ENCODE measurements at regions not wholly inside any gene's neighbourhood (a gene's known extent, or its start where the extent isn't known, plus 50 kb on each side); places are given as distances from the start of the nearest gene placed in this dataset.

GRCh38 chr7:92926697-92927044 is 90.3 kb upstream of the CDK6 start:
- TF ChIP-seq SUZ12 (IDR thresholded peaks at IDR 0.05; ENCODE audit: low read length) (no peak), CTCF (IDR thresholded peaks at IDR 0.05; ENCODE audit: control extremely low read depth in 1 of 3, insufficient read depth in 1 of 3, low read depth in 1 of 3, low read length in 3 of 3) (no peak), JUN (IDR thresholded peaks at IDR 0.05; ENCODE audit: low read depth, low read length) (no peak), SP2 (IDR thresholded peaks at IDR 0.05; ENCODE audit: low read length) (no peak), POLR2A (IDR thresholded peaks at IDR 0.05; ENCODE audit: control extremely low read depth in 1 of 2, low read depth in 2 of 2, low read length in 2 of 2) (no peak), POU5F1 (IDR thresholded peaks at IDR 0.05; ENCODE audit: low read depth, low read length) (no peak), JUND (IDR thresholded peaks at IDR 0.05; ENCODE audit: low read length) (no peak), TBP (IDR thresholded peaks at IDR 0.05; ENCODE audit: low read depth, low read length) (no peak), ATF2 (IDR thresholded peaks at IDR 0.05; ENCODE audit: low read length) (no peak), NANOG (IDR thresholded peaks at IDR 0.05; ENCODE audit: insufficient read depth, low read depth, low read length, poor library complexity, severe bottlenecking) (no peak), CTBP2 (IDR thresholded peaks at IDR 0.05; ENCODE audit: borderline replicate concordance, insufficient read depth, insufficient read length, low read length) (no peak), E2F6 (IDR thresholded peaks at IDR 0.05) (no peak)
